Amniotic stem cell (primary cell): ENCODE measurements at regions not wholly inside any gene's neighbourhood (a gene's known extent, or its start where the extent isn't known, plus 50 kb on each side); places are given as distances from the start of the nearest gene placed in this dataset.
A peak's percentile ranks its signal among the peaks of the same experiment; 100 is the strongest.

ENCODE experiments used
- DNase-seq: peaks from one replicate; lab custom pipeline; 2025; lab: John Stamatoyannopoulos, UW

DNA sequence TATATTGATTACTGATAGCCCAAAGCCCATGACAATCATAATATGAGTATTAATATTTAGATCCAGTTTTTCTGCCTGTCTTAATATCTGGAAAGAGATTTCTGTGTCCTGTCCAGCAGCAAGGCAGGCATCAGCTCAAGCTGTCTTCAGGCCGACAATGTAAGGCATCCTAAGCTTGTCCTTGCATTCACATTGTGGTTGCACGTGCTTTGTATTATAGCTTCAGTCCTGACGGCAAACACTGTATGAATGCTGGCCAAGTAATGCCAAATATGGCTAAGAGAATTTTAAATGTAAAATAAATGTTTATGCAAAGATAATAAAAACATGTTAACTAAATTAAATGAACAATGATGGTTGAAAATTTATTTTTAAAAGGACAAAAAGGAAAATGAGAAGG, 255.7 kb upstream of the RPS6KA3 start:
- no peak for DNase-seq

DNA sequence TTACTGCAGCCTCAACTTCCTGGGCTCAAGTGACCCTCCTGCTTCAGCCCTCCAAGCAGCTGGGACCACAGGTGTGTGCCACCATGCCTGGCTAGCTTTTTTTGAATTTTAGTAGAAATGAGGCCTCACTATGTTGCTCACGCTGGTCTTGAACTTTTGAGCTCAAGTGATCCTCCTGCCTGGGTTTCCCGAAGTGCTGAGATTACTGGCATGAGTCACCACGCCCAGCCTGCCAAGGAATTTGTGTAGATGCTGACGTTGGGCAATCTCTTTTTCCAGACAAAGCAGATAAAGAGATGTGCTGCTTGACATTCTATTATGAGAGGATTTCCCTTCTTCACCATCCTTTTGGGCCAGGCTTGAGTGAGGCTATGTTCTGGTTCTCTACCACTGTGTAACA, 254.5 kb upstream of the RPS6KA3 start:
- peak; percentile 33 for DNase-seq

DNA sequence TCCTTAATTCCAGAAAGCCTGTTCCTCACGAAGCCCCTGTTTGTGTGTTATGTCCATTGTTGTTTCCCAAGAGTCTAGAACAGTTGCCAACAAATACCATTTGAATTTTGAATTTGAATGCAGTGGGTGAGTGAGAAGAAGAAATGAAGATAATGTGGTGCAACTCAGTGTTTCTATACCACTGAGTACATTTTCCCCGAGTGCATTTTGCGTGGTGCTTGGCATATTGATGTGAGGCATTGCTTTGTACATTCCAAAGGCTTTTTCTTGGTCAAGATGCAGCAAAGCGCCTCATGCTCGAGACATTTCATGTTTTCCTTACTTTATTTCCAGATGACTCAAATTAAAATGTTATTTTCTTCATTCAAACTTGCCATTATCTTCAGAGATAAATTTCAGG, 253.1 kb upstream of the RPS6KA3 start:
- no peak for DNase-seq

DNA sequence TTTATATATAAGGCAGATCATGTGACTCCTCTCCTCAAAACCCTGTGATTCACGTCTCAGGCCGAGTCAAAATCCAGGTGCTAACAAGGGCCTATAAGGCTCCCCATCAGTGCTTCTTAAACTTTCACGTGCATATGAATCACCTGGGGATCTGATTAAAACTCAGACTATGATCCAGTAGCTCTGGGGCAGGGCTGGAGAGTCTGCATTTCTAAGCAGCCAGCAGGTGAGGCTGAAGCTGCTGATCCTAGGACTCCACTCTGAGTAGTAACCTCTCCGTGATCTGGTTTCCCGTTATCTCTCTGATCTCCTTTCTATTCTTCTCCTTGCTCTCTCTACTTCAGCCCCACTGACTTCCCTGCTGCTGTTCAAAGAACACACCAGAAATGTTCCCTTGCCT, 252.4 kb upstream of the RPS6KA3 start:
- DNase-seq = no peak

DNA sequence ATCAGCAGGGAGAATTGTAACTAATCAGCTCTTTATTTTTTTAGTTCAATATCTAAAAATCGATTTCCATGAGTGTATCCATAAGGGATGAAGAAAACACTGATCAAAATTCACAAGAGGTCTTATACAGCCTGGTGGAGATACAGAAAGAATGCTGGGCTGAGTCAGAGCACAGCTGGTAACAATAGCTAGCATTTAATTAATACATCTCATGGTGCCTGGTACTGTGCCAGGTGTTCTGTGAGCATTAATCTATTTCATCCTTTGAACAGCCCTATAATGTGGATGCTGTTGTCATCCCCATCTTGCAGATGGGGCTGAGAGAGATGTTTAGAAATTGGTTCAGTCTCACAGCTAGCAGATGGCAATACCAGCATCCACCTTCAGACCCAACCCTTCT, 250.9 kb upstream of the RPS6KA3 start:
- DNase-seq = no peak

DNA sequence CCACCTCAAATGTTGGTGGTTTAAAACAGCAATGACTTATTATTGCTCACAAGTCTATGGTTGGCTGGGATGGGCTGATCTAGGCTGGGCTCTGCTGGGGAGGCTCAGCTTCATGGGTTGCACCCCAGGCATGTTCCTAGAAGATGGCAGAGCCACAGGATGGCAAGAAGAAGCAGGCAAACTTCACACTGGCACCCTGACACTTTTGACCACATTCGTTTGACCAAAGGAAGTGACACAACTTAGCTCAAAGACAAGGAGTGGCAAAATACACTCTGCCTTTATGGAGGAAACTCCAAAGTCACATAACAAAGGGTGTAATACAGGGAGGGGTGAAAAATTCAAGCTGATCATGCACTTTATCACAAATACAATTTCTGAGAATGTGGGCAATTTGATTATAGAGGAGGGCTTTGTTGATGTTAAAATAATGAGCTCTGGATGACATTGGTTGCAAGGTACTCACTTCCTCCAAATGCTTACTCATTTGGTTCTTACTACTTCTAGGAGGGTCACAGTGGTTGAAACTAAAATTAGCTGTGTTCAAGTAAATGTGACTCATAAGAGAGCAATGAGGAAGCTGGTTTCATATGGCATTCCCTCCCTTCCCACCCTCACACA, 249.2 kb upstream of the RPS6KA3 start:
- DNase-seq = peak; percentile 12

DNA sequence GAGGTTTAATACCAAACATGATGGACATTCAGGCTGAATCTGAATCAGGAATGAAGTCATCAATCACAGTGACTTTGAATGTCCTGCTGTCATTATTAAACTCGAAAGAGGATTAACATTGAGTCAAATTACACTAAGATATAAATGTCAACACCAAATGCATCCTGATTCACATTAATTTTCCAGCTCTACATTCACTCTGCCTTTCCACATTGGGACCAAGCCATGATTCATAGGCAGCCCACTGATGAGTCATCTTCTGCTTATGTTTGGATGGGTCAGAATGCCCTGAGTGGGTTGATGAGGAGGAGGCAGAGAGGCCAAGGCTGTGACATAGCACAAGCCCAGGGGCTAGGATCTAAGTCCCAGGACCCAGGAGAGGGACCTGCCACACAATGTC, 247.6 kb upstream of the RPS6KA3 start:
- DNase-seq = peak; percentile 43

DNA sequence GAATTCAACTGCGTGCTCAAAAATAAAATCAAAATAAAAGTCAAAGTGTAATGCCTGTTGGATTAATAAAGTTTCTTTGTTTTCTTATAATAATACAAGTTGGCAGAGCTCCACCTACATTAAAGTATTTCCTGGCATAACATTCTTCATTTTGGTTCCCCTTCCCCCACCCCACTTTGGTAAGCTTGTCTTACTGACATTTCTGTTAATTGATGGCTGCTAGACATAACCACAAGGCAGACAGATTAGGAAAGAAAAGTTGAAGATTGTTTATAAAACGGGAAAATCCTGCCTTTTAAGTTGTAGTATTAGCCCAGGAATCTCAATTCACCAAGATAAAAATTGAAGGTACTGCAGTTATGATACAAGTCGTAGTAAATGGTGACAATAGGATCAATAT, 246.5 kb upstream of the RPS6KA3 start:
- no peak for DNase-seq

DNA sequence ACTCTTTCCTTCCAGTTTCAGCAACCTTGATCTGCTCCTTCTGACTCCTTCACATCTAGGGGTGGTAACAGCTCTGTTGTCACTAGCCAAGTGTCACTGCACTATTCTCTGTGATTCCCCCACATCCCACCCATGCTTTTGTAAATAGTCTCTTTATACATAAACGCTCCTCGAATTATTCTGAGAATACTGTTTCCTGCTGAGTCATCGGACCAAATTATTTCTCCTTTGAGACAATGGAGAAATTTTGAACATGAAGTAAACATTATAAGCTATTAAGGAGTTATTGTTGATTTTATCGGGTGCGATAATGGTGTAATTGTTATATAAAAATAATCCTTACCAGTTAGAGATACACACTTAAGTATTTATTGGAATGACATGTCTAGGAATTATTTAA, 245.1 kb upstream of the RPS6KA3 start:
- DNase-seq = no peak

DNA sequence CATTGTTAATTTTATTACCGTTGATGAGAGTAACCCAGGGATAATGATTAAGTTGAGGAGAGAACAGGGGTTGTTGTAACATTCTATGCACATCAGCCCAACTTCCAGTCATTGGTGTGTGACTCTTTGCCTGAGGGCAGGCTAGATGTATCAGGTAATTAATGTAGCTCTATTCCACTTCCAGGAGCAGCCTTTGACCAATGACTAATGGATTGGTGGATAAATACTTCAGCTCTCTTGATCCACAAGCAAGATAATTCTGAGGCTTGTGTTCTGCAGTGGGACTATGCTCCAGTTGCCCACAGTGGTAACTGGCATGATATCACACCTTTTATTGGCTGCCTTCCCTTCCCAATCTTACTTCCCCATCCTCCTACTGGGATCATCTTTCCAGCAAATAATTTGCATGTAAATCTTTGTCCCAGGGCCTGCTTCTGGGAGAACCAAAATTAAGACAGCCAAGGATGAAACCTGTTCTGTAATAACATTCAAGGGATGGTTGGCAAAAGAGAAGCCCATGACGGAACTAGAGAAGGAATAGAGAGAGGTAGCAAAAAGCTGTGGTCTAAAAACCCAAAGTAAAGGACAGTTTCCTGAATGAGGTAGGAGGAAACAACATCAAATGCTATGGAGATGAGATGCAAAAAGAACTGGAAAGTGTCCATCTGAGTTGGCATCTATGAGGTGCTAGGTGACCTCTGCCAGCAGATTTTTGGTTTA, 241.4 kb upstream of the RPS6KA3 start:
- no peak for DNase-seq

DNA sequence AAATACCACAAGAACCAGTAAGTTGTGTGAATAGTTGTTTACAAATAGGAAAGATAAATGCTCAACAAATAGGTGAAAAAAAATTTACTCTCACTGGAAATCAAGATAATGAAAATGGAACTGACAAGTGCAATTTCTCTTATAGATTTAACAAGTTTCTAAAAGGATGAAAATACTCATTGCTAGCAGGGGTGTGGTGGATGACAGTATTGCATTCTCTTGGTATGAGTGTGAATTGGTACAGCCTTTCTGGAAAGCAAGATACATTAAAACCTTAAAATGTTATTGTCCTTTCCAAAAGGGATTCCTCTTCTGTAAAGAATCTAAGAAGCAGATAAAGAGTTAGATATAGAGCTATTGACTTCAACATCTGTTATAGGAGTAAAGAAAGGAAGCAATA, 240.0 kb upstream of the RPS6KA3 start:
- no peak for DNase-seq

DNA sequence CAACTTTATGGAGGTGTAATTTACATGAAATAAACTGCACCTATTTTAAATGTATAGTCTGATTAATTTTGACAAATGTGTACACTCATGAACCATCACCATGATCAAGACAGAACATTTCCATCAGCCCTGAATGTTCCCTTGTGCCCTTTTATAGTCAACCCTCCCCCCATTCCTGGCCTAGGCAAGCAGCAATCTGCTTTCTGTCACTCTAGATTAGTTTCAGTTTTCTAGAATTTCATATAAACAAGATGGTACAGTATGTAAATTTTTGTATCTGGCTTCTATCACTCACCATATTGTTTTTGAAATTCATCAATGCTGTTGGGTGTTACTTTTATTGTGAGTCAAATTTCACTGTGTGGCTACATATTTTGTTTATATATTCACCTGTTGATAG, 234.2 kb upstream of the RPS6KA3 start:
- no peak for DNase-seq

DNA sequence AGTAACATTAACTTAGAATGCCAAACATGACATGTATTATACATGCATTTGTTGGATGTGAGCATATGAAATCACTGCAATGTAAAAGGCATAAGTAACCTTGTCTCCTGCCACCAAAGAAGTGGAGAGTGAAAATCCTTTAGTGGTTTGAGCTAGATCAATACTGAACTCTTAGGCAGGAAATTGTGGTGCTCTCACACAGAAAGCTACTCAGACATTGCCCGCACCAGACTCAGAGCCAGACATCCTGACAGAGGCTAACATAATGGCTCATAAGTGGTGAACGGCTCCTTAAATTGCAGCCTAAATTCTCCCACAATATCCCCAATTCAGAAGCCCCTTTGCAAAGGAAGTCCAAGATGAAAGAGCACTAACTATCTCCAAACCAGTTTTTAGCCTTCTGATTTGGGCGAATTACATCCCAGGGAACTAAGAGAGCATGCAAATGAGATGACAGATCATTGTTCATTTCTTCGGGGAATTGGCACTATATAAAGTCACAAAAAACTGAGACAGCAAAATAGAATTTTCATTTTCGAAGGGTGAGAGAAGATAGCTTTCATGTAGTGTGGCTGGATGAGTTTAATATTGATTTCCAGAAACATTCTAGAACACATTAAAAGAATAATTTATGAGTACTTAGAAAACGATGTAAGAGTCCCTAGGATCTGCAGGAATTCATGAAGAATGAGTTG, 233.6 kb upstream of the RPS6KA3 start:
- DNase-seq = no peak

DNA sequence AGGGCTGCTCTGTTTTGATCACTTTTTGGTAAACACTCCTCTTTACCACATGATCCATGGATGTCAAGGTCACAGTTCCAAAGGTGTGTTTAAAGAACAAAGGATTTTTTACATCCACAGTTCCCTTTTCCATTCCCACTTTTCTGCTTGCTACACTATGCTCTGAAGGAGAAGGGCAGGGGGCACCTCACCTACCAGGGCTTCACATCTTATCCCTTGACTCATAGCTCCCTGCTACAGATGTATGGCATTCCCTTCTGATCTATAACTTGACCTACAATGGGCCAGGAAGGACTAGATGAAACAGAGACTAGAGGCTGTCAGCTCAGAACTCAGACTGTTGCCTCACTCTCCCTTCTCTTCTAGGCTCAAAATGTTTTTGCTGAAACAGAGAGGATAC, 233.1 kb upstream of the RPS6KA3 start:
- no peak for DNase-seq

DNA sequence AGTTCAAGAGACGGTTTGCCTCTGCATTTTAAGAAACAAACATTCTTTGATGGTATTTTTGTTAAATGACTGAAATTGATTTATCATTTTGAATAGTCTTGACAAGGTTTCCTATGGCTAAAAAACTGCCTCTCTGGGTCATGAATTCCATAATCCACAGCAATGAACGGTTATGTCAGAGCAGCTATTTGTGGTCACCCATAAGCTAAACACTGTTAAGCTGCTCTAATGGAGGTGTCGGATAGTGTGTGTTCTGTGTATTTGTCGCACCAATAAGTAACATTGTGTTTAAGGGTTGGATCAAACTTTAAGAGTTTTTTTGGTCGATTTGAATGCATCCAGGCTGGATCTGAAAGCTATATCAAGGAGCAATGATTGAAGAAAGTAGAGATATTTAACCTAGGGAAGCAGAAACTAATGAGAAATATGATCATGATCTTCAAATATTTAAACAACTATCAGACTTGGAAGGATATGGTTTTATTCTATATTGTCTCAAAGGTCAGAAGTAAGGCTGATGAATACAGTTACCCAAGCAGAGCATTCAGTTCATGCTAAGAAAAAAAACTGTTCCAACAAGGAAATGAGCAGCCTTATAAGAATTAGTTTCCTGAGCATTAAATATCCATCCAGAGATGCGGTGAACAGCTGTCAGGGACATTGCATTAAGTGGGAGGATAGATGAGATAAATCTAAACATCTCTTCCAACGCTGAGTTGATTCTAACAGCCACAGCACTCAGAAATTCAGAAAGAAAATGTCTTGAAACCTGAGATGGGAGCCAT, 232.3 kb upstream of the RPS6KA3 start:
- no peak for DNase-seq

DNA sequence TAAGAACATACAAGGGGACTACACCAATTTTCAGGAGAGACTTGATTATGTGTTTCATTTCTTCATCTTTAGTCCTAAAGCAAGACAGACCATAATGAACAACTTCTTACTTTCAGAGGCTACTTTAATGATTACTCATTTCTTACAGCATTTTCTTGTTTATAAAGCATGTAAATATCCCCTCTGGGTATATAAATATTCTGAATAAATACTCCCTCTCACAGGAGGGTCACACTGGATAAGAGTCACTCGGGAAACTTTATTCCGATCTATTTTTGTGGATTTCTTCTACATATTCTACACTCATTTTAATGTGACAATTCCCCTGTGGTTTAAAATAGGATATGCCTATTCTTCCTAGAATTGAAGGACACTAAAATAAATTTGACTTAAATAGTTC, 228.9 kb upstream of the RPS6KA3 start:
- DNase-seq = no peak

DNA sequence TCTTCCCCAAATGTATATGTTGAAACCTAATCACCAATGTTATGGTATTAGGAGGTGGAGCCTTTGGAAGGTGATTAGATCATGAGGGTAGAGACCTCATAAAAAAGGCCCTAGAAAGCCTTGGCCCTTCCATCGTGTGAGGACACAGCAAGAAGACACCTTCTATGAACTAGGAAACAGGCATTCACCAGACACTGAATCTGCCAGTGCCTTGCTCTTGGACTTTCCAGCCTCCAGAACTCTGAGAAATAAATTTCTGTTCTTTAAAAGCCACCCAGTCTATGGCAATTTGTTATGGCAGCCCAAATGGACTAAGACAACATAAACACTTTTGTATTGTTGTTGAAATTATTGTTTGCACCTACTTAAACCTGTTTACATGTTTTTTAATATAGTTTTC, 221.8 kb upstream of the RPS6KA3 start:
- DNase-seq = no peak

DNA sequence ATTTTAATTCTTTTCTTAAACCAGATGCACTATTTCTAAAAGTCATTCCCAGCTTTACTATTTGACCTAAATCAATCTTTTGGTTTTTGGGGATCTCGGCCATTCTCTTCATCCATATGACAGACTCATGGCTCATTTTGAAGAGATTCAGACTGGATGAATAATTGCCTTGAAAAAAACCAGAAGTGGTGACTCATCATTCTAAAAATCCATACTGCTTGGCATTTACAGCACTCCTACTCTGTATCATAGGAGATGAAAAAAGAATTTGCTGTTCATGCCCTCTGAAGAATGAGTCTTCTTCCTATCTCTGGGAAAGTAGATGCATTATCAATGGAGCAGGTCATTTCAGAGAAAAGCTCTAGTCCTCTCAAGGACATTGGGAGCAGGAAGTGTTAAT, 220.5 kb upstream of the RPS6KA3 start:
- DNase-seq = peak; percentile 21

DNA sequence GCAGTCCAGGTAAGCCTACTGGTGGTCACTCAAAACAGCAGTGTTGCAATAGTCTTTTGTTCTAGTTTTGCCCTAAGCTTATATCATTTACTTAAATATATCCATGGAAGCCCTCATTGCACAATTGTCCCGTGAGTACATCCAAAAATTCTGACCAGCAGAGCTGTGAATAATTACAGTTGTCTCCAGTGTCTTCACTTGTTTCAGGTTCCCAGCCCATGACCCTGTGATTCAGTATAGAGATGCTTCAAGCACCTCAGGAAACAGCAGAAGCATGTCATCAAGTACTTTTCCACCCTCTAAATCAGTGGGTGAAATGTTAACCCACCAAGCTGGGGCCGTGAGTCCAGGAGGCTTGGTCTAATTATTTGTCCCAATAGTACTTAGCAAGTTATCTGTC, 214.9 kb upstream of the RPS6KA3 start:
- DNase-seq = no peak

DNA sequence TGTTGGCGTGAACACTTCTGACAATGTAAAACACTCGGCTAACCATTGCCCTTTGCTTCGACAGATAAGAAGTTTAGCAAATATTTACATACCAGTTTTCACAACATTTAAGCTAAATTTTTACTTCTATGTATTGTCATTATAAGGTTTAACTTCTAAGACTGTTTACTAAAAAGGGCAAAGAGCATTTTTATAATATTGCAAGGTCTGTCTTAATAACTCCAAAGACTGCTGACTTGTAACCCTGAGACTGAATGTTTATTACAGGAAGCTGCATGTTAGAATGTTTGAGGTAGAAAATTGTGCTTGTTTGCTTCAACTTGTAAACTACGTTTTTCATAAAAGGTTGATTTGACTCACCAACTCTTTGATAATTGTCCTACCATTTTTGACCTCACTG, 213.2 kb upstream of the RPS6KA3 start:
- DNase-seq = no peak

DNA sequence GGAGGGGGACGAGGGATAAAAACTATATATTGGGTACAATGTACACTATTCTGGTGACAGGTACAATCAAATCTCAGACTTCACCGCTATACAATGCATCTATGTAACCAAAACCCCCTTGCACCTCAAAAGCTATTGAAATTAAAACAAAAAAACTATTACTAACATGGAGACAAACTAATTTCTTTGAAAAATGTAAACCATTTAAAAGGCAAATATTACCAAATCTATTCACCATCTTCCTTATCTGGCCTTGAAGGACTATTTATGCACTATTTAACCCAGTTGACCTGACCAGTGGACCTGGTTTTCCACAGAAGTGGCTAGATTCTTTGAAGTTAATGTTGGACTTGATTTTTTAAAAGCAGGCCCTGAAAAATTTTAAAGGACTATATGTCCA, 212.3 kb upstream of the RPS6KA3 start:
- no peak for DNase-seq

DNA sequence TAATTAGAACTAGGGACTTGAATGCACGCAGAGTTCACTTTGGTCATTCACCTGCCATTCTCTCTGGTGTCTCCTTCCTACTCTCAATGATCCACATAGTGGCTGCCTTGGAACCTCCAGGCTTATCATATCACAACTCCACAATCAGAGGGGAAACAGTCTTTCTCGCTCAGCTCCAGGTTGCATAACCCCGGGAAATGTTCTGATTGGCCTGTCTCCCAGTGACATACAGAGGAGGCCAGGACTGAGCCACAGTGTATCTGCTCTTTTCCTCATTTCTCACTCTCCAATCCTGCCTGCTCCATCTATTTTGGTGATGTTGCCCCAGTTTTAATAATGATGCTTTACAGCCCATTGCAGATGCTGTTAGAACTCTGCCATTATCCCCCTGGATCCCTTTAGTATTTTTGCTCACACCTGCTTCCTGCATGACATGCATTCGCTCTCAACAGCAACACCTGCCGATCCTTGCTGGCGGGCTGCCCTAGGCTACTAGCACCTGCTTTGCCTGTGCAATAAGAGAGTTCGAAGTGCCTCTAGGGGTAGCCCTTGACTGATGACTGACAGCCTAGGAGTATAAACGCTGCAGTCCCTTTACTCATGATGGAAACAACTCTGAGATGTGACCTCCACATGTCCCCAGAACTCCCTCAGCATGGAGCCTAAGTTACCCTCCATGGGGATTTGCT, 211.3 kb upstream of the RPS6KA3 start:
- no peak for DNase-seq
